ENCODE measurements at regions not wholly inside any gene's neighbourhood (a gene's known extent, or its start where the extent isn't known, plus 50 kb on each side); places are given as distances from the start of the nearest gene placed in this dataset.

DNA sequence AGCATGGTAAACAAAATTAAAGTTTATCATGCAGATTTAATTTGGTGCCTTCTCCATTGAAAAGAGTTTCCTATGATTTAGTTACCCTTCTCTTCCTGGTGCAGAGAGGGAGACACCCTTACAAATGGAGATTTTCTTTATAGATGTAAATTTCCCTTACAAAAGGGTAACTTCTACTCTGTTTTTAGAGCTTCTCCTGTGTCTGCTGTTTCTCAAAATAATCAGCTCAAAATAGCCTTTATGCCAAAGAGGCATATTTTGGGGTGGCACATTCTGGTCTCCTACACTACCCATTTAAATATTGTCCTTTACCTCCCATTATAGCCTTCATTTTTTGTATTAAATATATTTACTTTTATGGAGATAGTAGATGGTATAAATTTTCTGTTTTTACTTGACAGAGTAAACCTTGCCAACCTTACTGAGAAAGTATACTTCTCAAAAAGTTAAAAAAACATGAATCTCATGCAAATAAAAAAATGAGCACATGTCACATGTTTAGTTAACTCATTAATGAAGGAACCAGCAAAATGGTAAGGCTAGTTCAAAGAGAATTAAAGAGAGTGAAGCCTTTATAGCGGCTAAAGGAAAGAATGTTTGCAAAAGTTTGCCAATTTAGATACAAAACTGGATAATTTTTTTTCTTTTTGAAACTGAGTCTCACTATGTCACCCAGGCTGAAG, 83.3 kb upstream of the MSH6 start:
- TF ChIP-seq, protein P1, sequence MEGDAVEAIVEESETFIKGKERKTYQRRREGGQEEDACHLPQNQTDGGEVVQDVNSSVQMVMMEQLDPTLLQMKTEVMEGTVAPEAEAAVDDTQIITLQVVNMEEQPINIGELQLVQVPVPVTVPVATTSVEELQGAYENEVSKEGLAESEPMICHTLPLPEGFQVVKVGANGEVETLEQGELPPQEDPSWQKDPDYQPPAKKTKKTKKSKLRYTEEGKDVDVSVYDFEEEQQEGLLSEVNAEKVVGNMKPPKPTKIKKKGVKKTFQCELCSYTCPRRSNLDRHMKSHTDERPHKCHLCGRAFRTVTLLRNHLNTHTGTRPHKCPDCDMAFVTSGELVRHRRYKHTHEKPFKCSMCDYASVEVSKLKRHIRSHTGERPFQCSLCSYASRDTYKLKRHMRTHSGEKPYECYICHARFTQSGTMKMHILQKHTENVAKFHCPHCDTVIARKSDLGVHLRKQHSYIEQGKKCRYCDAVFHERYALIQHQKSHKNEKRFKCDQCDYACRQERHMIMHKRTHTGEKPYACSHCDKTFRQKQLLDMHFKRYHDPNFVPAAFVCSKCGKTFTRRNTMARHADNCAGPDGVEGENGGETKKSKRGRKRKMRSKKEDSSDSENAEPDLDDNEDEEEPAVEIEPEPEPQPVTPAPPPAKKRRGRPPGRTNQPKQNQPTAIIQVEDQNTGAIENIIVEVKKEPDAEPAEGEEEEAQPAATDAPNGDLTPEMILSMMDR (conservative IDR thresholded peaks at IDR 0.05 in 1 of 2, IDR thresholded peaks at IDR 0.05 in 1 of 2; ENCODE audit: low read depth in 1 of 2, low read length in 2 of 2): no peak
- TF ChIP-seq EZH2 (IDR thresholded peaks at IDR 0.05; ENCODE audit: low read length, missing control alignments): no peak

Measured in fibroblast of lung (primary cell).